DLD1 (cell line): ENCODE measurements at regions not wholly inside any gene's neighbourhood (a gene's known extent, or its start where the extent isn't known, plus 50 kb on each side); places are given as distances from the start of the nearest gene placed in this dataset.

ENCODE experiments used
- in situ Hi-C: cut with HindIII; loops from 2 replicates; pipeline ENCODE4 v1.10.0; 2017; ENCODE audit warnings: low sequenced_read_pairs

- in situ Hi-C loops: no loop called here
Measured at GRCh38 chr7:18081617-18082016, 54.0 kb upstream of the PRPS1L1 start.

DNA sequence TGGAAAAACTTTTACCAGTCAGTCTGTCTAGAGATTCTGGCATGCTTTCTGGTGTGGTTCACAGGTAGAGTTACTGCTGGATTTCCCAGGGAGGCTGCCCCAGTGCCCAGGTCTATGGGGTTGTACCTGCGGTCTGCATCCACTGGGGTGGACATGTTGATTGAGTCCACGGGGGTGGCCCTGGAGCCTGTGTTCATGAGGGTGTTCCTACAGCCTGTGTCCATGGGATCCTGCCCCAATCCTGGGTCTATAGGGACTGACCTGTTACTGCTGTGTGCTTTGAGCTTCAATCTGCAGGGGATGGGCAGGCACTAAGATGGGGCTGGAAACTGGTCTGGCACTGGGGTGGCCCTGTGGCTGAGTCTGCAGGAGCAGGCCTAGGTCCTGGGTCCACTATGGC, 54.5 kb upstream of the PRPS1L1 start:
- in situ Hi-C loops: no loop called here

GRCh38 chr7:18086165-18087025, 58.7 kb upstream of the PRPS1L1 start:
- in situ Hi-C loops: no loop called here

- in situ Hi-C loops: no loop called here
Measured at GRCh38 chr7:18087026-18087686, 59.5 kb upstream of the PRPS1L1 start.

GRCh38 chr7:18087687-18088078, 60.0 kb upstream of the PRPS1L1 start:
- in situ Hi-C loops: no loop called here

DNA sequence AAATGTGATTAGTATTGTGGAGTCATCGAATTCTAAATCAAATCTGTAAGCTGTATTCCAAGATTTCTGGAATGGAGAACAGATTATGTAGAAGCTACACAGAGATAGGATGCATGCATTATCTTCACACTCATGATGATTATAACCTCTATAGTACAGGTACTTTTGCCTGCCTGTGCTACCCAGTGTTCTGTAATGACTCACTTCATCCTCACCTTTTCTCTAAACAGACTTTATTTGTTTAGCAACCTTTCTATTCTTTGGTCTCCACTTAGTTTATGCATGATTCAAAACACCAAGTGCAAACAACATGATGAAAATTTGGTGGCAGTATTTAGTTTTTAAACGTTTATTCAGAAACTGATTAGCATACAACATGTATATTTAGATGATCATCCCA, 68.4 kb upstream of the PRPS1L1 start:
- in situ Hi-C loops: no loop called here

DNA sequence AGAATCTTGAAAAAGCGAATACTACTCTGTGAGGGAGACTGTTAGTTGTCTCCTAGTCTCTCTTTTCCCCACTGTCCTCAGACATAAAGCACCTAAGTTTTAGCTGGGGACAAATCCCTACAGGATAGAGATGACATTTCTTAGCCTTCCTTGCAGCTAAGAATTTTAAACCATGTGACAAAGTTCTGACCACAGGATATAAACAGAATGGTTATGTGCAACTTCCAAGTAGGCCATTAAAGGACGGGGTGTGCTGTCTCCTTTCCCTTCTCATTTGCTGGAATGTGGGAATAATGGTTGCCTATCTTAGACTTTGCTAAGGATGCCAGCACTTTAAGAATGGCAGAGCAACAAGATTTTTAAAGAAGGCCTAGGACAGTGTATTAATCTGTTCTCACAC, 74.9 kb upstream of the PRPS1L1 start:
- in situ Hi-C loops: no loop called here

DNA sequence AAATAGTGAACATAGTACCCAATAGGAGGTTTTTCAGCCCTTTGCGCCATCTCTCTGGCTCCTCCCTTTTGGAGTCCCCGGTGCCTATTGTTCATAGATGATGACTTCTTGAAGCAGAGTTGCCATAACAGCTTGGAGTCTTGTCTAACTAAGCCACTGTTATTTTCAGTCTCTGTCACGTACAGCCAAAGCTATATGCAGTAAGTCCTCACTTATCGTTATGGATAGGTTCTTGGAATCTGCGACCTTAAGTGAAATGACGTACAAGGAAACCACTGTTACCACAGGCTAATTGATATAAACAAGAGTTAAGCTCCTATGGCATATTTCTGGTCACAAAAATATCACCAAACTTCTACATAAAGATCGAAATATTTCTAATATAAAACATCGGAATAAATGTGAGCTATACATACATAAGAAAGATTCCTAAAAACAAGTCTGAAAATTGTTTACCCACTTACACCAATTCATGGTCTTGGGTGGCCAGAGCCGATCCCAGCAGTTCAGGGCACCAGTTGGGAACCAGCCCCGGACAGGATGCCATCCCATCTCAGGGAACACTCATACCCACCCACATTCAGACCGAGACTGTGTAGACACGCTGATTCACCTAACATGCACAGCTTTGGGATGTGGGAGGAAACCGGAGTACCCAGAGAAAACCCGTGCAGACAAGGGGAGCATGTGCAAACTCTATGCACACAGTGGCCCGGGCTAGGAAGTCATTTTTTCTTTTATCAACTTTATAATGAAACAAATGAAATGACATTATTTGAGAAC, 76.0 kb upstream of the PRPS1L1 start:
- in situ Hi-C loops: no loop called here

DNA sequence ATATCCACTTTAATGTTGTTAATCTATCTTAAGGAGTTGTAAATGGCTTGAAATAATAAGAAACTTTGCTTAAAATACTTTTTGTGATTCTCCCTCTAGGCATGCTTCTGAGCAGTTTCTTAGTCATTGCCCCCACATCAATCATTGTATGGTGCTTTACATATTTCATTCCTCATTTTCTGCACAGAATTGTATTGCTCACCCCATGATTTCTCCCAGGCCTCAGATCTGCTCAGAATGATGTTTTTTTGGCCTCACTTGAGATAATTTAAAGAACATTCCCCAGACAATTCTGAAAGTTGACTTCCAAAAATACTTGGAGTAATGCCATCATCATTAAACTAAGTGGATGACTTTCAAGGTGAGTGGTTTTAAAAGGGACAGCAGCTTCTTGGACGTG, 82.1 kb upstream of the PRPS1L1 start:
- in situ Hi-C loops: no loop called here

GRCh38 chr7:18116661-18117060, 89.0 kb upstream of the PRPS1L1 start:
- in situ Hi-C loops: no loop called here

DNA sequence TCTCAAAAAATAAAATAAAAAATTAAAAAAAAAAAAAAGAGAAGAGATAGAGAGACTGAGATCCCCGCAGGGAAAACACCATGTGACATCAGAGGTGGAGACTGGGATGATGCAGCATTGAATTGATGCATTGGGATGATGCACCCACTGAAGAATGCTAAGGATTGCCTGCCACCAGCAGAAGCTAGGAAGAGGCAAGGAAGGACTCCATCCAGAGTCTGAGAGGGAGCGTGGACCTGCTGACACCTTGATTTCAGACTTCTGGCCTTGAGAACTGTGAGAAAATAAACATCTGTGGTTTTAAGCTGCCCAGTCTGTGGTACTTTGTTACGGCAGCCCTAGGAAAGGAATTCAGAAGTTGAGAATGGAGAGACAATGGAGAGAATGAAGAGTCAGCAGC, 89.8 kb upstream of the PRPS1L1 start:
- in situ Hi-C loops: no loop called here

DNA sequence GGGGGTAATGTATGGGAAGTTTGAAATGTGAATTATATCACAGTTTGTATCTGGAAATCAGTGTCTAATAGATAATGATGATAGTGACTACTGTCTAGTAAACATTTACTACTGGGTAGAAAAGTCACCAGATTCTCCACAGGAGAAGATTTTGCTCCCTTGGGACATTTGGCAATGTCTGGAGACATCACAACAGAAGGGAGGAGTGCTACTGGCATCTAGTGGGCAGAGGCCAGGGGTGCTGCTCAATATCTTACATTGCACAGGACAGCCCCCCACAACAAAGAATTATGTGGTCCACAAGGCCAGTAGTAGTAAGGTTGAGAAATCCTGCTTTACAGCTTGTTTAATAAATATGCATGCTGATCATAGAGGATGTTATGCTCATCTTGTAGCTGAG, 92.3 kb upstream of the PRPS1L1 start:
- in situ Hi-C loops: no loop called here

- in situ Hi-C loops: no loop called here
Measured at GRCh38 chr7:18123508-18124239, 96.0 kb upstream of the PRPS1L1 start.

GRCh38 chr7:18125476-18125875, 97.8 kb upstream of the PRPS1L1 start:
- in situ Hi-C loops: no loop called here

GRCh38 chr7:18126281-18126680, 98.6 kb upstream of the PRPS1L1 start:
- in situ Hi-C loops: no loop called here

DNA sequence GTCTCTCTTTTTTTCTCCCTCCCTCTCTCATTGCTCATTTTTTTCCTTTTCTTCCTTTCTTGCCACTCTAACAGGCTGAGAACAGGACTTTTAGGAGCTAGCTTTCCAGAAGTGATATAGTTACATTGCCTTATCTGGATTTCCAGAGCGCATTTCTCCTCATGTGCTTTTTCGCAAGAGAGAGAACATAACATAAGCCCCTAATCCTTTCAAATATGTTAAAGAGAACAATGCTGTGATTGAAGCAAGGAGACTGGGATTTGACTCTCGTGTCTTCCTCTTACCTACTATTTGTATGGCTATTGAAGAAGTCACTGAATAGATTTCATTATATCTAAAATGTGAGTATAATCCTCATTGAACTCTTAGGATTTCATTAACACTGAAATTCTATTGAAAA, 101.2 kb upstream of the PRPS1L1 start:
- in situ Hi-C loops: no loop called here

- in situ Hi-C loops: no loop called here
Measured at GRCh38 chr7:18132811-18133210, 105.2 kb upstream of the PRPS1L1 start.

GRCh38 chr7:18133921-18134320, 106.3 kb upstream of the PRPS1L1 start:
- in situ Hi-C loops: no loop called here

- in situ Hi-C loops: no loop called here
Measured at GRCh38 chr7:18140943-18141342, 113.3 kb upstream of the PRPS1L1 start.

- in situ Hi-C loops: no loop called here
Measured at GRCh38 chr7:18144166-18144565, 116.5 kb upstream of the PRPS1L1 start.

GRCh38 chr7:18145160-18145559, 117.5 kb upstream of the PRPS1L1 start:
- in situ Hi-C loops: no loop called here
